ENCODE measurements at regions not wholly inside any gene's neighbourhood (a gene's known extent, or its start where the extent isn't known, plus 50 kb on each side); places are given as distances from the start of the nearest gene placed in this dataset.

DNA sequence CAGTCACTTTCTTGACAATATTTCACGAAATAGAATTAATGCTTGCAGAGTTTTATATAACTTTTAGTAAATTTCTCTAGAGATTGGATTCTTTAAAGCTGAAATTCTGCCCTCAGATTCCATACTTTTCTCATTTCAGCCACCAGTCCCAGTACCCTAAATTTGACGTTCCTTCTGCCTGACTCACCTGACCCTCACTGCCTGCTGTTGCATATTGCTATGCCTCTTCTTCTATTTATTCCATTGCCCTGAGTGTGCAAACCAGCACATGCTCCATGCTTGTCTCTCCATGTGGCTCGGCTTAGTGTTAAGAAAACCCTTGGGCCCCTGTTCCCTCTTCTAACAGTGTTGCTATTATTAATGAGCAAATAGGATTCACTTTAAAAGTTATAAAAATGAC is 533.3 kb downstream of the LRFN5 start:
- Histone ChIP-seq H3K4me1 (ENCODE audit: low read depth, poor library complexity, severe bottlenecking) (no peaks in the 10 kb centered on the region), H3K9ac (no peak overlapping the region), H3K4me3 (IDR thresholded peaks at IDR 0.05; ENCODE audit: insufficient read depth, low read depth, low read length) (no peak overlapping the region), H3K27ac (no peak overlapping the region), H3K4me2 (no peak overlapping the region), H4K20me1 (ENCODE audit: insufficient read depth) (no peaks in the 10 kb centered on the region), H3K36me3 (ENCODE audit: insufficient read depth) (no peaks in the 10 kb centered on the region), H3K79me2 (ENCODE audit: insufficient read depth, low read depth) (no peaks in the 10 kb centered on the region), H2AFZ (ENCODE audit: low read depth) (no peak overlapping the region), H3K27me3 (ENCODE audit: insufficient read depth, low read depth) (no peaks in the 10 kb centered on the region)
- no peak for TF ChIP-seq CTCF (conservative IDR thresholded peaks at IDR 0.05; ENCODE audit: low read depth, low read length)

DNA sequence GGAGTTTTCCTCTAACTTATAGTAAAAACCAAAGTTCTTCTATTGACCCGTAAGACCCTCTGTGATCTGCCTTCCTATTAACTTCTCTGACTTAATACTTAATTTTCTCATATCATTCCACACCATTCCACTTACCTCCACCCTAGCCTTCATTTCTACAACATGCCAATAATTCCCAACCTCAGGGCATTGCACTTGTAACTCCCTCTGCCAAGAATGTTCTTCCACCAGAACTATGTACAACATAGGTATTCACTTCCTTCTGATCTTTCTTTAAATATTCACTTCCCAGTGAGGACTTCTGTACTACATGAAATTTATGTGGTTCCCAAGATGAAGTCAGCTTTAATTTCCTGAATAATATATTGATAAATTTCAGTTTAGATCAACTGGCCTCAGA is 531.7 kb downstream of the LRFN5 start:
- H3K4me1 ChIP-seq (ENCODE audit: low read depth, poor library complexity, severe bottlenecking) = no peaks in the 10 kb centered on the region
- TF ChIP-seq CTCF (conservative IDR thresholded peaks at IDR 0.05; ENCODE audit: low read depth, low read length) = no peak
- no peak overlapping the region for H3K9ac ChIP-seq
- H3K27ac ChIP-seq = no peak overlapping the region
- no peaks in the 10 kb centered on the region for H3K27me3 ChIP-seq (ENCODE audit: insufficient read depth, low read depth)
- H2AFZ ChIP-seq (ENCODE audit: low read depth) = no peak overlapping the region
- no peak overlapping the region for H3K4me2 ChIP-seq
- H3K4me3 ChIP-seq (IDR thresholded peaks at IDR 0.05; ENCODE audit: insufficient read depth, low read depth, low read length) = no peak overlapping the region
- H3K36me3 ChIP-seq (ENCODE audit: insufficient read depth) = no peaks in the 10 kb centered on the region
- H3K79me2 ChIP-seq (ENCODE audit: insufficient read depth, low read depth) = no peaks in the 10 kb centered on the region
- no peaks in the 10 kb centered on the region for H4K20me1 ChIP-seq (ENCODE audit: insufficient read depth)

- Histone ChIP-seq H3K27ac (no peak overlapping the region), H3K4me3 (IDR thresholded peaks at IDR 0.05; ENCODE audit: insufficient read depth, low read depth, low read length) (no peak overlapping the region), H2AFZ (ENCODE audit: low read depth) (no peak overlapping the region), H3K4me2 (no peak overlapping the region), H3K9ac (no peak overlapping the region), H3K36me3 (ENCODE audit: insufficient read depth) (no peaks in the 10 kb centered on the region), H3K27me3 (ENCODE audit: insufficient read depth, low read depth) (no peaks in the 10 kb centered on the region), H4K20me1 (ENCODE audit: insufficient read depth) (no peaks in the 10 kb centered on the region), H3K79me2 (ENCODE audit: insufficient read depth, low read depth) (no peaks in the 10 kb centered on the region), H3K4me1 (ENCODE audit: low read depth, poor library complexity, severe bottlenecking) (no peaks in the 10 kb centered on the region)
- no peak for TF ChIP-seq CTCF (conservative IDR thresholded peaks at IDR 0.05; ENCODE audit: low read depth, low read length)
Observed at GRCh38 chr14:42130815-42131214, 524.1 kb downstream of the LRFN5 start.

DNA sequence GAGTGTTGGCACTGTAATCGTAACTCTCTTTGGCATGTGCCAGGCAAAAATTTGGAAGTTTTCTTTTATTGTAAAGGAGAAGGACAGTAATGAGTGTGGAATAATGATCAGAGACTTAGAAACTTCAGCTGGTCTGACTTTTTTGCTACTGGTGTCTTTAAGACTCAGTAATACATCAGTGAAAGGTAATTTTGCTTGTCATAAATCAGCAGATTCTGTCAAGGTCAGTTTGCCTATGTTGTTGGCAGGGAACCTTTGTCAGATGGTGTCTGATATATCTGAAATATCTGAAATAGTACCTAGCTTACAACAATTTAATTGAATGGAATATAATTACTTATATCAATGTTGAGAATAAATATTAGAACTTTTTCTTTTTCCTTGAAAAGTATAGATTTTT is 516.9 kb downstream of the LRFN5 start:
- Histone ChIP-seq H3K79me2 (ENCODE audit: insufficient read depth, low read depth) (no peaks in the 10 kb centered on the region), H2AFZ (ENCODE audit: low read depth) (no peak overlapping the region), H3K4me1 (ENCODE audit: low read depth, poor library complexity, severe bottlenecking) (no peaks in the 10 kb centered on the region), H3K9ac (no peak overlapping the region), H3K4me3 (IDR thresholded peaks at IDR 0.05; ENCODE audit: insufficient read depth, low read depth, low read length) (no peak overlapping the region), H4K20me1 (ENCODE audit: insufficient read depth) (no peaks in the 10 kb centered on the region), H3K36me3 (ENCODE audit: insufficient read depth) (no peaks in the 10 kb centered on the region), H3K27ac (no peak overlapping the region), H3K27me3 (ENCODE audit: insufficient read depth, low read depth) (no peaks in the 10 kb centered on the region), H3K4me2 (no peak overlapping the region)
- no peak for TF ChIP-seq CTCF (conservative IDR thresholded peaks at IDR 0.05; ENCODE audit: low read depth, low read length)

Measured in KMS-11 (cell line).